Vagina (tissue), 2 donors: ENCODE measurements at regions not wholly inside any gene's neighbourhood (a gene's known extent, or its start where the extent isn't known, plus 50 kb on each side); places are given as distances from the start of the nearest gene placed in this dataset.

Experiments used
- CTCF ChIP-seq, 3 experiments: fragments of 450-650 bp in 2 of 3; fragments of 200-600 bp in 1 of 3; sonication (generic) in 1 of 3; IDR thresholded peaks; one replicate each; pipeline ENCODE4 v1.5.1; 2017 to 2019; ENCODE audit warnings: antibody characterized with exemption in 3 of 3, mild to moderate bottlenecking in 2 of 3, moderate library complexity in 2 of 3
- POLR2AphosphoS5 ChIP-seq, 2 donors: sonication (generic); formaldehyde crosslinking; IDR thresholded peaks; one replicate each; pipeline ENCODE4 v1.9.0; 2017; ENCODE audit warnings: antibody characterized with exemption in 2 of 2, mild to moderate bottlenecking in 2 of 2, low read depth in 1 of 2; ENCODE audit not compliant: insufficient read depth in 1 of 2

- TF ChIP-seq CTCF (IDR thresholded peaks at IDR 0.05) = no peak
- TF ChIP-seq POLR2AphosphoS5 (IDR thresholded peaks at IDR 0.05; ENCODE audit: insufficient read depth in 1 of 2, low read depth in 1 of 2) = no peak
Measured at GRCh38 chr2:225097035-225097434, 54.8 kb upstream of the DOCK10 start.
